Nephron progenitor cell (in vitro differentiated cells): ENCODE measurements at regions not wholly inside any gene's neighbourhood (a gene's known extent, or its start where the extent isn't known, plus 50 kb on each side); places are given as distances from the start of the nearest gene placed in this dataset.

ENCODE experiments used
- DNase-seq: peaks from one replicate; pipeline ENCODE4 v3.0.0; 2021
- H3K27ac Mint-ChIP-seq: 2 replicates; pipeline ENCODE4 v1.8.0; 2021; ENCODE audit warnings: mild to moderate bottlenecking, moderate library complexity, mixed read lengths
- H3K27me3 Mint-ChIP-seq: 2 replicates; pipeline ENCODE4 v1.8.0; 2021; ENCODE audit warnings: mild to moderate bottlenecking, low read depth, mixed read lengths; ENCODE audit not compliant: poor library complexity
- H3K36me3 Mint-ChIP-seq: 2 replicates; pipeline ENCODE4 v1.8.0; 2021; ENCODE audit warnings: low read depth, mixed read lengths
- H3K4me1 Mint-ChIP-seq: 2 replicates; pipeline ENCODE4 v1.8.0; 2021; ENCODE audit warnings: mixed read lengths
- H3K4me3 Mint-ChIP-seq: 2 replicates; pipeline ENCODE4 v1.8.0; 2021; ENCODE audit warnings: mild to moderate bottlenecking, moderate library complexity, mixed read lengths
- H3K9me3 Mint-ChIP-seq: 2 replicates; pipeline ENCODE4 v1.8.0; 2021; ENCODE audit warnings: mild to moderate bottlenecking, moderate library complexity, mixed read lengths
- TF ChIP-seq, protein P1 (sequence below): fragments of 200-600 bp; sonication (generic); IDR thresholded peaks from 2 replicates; pipeline ENCODE4 v1.5.0; 2021; ENCODE audit warnings: antibody characterized with exemption

DNA sequence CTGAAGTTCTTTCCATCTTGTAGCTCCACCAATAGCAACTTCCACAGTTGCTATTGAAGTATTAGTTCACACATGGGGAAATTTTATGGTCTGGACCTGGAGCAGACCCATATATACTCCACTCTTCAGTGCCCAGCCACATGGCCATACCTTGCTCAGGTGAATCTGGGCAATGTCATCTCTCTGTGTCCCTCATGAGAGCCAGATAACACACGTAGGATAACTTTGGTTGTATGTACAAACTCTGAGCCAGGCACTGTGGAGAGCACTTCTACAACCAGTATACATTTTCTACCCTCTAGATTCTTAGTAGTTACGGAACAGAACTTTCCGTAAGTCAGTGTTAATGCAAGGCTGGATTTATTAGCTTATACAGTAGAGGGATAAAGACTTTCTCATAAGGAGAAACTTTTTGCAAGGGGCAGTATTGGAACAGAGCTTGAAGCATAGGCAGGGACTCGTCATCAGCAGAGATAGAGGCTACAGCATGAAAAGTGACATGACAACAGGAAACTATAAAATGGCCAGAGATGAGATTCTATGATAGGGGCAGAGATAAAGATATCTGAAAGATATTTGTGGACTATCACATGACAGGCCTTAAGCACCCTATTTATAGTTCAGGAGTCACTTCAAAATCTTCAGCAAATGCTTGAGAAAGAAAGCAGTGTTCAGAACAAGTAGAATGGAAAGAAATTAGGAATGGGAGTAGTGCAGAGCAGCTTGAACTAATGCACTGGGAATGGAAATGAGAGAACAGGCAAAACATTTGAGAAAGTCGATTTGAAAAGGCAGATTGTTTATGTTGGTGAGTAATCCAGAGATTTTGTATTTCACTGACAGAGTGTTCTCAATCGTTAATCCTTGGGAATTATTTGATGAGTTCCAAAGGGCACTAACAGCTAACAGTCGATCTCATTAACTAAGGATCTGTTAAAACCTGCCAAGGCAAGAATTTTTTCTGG is 481.8 kb downstream of the USP25 start:
- Mint-ChIP-seq H3K27ac (no peak overlapping the region), H3K36me3 (no peaks in the 10 kb centered on the region), H3K9me3 (no peaks in the 10 kb centered on the region), H3K4me1 (peaks cover 22% of the 10 kb centered on the region), H3K4me3 (no peak overlapping the region), H3K27me3 (no peaks in the 10 kb centered on the region)
- DNase-seq = no peak
- TF ChIP-seq, protein P1, sequence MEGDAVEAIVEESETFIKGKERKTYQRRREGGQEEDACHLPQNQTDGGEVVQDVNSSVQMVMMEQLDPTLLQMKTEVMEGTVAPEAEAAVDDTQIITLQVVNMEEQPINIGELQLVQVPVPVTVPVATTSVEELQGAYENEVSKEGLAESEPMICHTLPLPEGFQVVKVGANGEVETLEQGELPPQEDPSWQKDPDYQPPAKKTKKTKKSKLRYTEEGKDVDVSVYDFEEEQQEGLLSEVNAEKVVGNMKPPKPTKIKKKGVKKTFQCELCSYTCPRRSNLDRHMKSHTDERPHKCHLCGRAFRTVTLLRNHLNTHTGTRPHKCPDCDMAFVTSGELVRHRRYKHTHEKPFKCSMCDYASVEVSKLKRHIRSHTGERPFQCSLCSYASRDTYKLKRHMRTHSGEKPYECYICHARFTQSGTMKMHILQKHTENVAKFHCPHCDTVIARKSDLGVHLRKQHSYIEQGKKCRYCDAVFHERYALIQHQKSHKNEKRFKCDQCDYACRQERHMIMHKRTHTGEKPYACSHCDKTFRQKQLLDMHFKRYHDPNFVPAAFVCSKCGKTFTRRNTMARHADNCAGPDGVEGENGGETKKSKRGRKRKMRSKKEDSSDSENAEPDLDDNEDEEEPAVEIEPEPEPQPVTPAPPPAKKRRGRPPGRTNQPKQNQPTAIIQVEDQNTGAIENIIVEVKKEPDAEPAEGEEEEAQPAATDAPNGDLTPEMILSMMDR = no peak

DNA sequence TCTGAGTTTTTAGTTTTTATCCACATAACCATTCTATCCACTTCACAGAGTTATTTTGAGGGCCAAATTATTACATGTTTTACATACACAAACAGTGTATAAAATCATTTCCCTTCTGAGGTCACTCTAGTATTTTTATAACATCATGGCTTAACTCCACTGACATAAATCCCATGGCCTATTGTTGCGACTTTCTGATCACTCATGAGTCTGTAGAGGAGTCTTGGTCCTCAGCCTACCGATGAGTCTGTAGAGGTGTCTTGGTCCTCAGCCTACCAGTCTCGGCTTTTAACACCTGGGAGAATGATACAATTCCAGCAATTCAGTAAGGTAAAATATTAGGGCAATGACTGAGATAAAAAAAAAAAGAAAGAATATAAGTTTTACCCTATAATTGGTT is 483.7 kb downstream of the USP25 start:
- DNase-seq = no peak
- no peaks in the 10 kb centered on the region for H3K27me3 Mint-ChIP-seq
- no peak overlapping the region for H3K4me3 Mint-ChIP-seq
- H3K9me3 Mint-ChIP-seq = no peaks in the 10 kb centered on the region
- no peaks in the 10 kb centered on the region for H3K36me3 Mint-ChIP-seq
- TF ChIP-seq, protein P1 = no peak
- peaks cover 27% of the 10 kb centered on the region for H3K4me1 Mint-ChIP-seq
- H3K27ac Mint-ChIP-seq = no peak overlapping the region

DNA sequence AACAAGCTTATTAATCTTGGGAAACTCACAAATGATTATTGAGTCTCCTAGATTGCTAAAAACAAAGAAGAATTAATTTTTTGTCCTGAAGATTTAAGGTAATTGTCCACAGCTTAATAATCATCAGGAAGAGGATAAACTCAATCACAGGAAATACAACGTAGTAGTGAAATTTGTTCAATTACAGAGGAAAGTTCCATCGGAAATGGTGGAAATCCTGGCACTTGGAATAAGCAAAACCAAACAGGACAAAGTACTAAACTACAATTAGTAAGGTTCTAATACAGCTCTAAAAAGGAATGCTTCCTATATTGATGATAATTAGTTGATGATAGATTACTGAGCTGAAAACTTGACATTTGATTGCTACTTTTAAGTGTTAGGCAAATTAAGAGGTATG is 485.4 kb downstream of the USP25 start:
- Mint-ChIP-seq H3K4me3 (no peak overlapping the region), H3K27me3 (no peaks in the 10 kb centered on the region), H3K36me3 (no peaks in the 10 kb centered on the region), H3K4me1 (peaks cover 27% of the 10 kb centered on the region), H3K27ac (no peak overlapping the region), H3K9me3 (no peaks in the 10 kb centered on the region)
- TF ChIP-seq, protein P1 = no peak
- no peak for DNase-seq

DNA sequence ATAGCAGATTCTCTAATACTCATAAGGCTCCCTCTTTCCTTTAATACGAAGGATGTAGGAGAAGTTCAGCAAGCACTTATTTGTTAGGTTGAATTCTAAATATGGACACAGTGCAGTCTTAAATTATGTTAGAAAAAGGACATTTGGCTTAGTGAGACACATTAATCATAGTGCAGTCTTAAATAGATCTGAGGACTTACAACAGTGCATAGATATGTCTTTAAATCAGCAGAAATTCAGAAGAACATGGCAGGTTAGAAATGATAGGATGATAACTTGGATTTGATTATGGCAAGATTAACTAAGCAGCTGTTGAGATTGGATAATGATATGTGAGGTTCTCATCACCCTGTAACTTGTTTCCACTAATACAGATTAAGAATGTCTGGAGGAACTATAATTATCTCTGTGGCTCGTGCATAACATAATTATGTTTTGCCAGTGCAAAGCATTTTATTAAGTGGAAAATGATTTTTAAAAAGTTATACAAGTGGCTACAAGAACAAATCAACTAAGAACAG is 485.9 kb downstream of the USP25 start:
- Mint-ChIP-seq H3K4me3 (no peak overlapping the region), H3K4me1 (peaks cover 27% of the 10 kb centered on the region), H3K27me3 (no peaks in the 10 kb centered on the region), H3K27ac (no peak overlapping the region), H3K36me3 (no peaks in the 10 kb centered on the region), H3K9me3 (no peaks in the 10 kb centered on the region)
- DNase-seq = no peak
- TF ChIP-seq, protein P1 = no peak

DNA sequence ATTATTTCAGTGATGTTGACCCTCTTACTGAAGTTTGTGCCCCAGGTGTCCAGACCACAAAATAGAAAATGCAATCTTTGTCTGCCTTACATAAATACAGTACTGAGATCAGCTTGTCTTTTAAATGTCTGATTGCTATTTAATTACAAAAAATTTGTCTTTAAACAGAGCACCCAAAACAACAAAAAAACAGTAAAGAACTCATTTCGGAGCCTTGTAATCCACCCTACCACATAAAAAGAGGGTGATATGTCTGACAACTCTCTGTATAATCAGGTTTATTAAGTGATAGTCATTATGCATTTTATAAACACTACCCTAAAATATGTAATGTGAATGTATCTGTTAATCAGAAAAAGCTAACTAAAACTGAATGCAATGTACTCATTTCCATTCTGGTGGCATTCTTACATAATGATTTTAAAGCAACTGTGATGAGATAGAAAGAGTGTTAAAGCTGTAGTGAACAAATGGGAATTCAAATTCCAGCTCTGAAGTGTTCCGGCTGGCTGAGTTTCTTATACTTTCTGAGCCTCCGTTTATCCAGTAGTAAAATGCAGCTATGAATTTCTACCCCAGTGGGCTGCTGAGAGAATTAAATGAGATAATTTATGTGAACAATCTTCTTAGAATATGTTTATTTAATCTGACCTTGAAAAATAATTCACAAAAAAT is 486.6 kb downstream of the USP25 start:
- no peaks in the 10 kb centered on the region for H3K9me3 Mint-ChIP-seq
- H3K27ac Mint-ChIP-seq = no peak overlapping the region
- DNase-seq = no peak
- H3K4me3 Mint-ChIP-seq = no peak overlapping the region
- H3K4me1 Mint-ChIP-seq = peaks cover 26% of the 10 kb centered on the region
- TF ChIP-seq, protein P1 = no peak
- H3K27me3 Mint-ChIP-seq = no peaks in the 10 kb centered on the region
- H3K36me3 Mint-ChIP-seq = no peaks in the 10 kb centered on the region
